AG04450 (cell line): ENCODE measurements at regions not wholly inside any gene's neighbourhood (a gene's known extent, or its start where the extent isn't known, plus 50 kb on each side); places are given as distances from the start of the nearest gene placed in this dataset.

Experiments
- CTCF ChIA-PET: fragments of 300-600, 350-600 bp; formaldehyde crosslinking; extraction: SDS; loops from one replicate; lab custom pipeline; 2022; ENCODE audit warnings: antibody characterized with exemption, inconsistent platforms; lab: Charles Lee
- POLR2A ChIA-PET: fragments of 350-600 bp; formaldehyde crosslinking; extraction: SDS; loops from one replicate; lab custom pipeline; 2021; ENCODE audit warnings: antibody characterized with exemption, inconsistent platforms; lab: Yijun Ruan, JAX
- DNase-seq: peaks from one replicate; pipeline ENCODE4 v3.0.0-alpha.2; 2011; ENCODE audit warnings: low read depth, low spot score
- H3K27ac ChIP-seq: one replicate; pipeline ENCODE4 v1.5.1; 2012; ENCODE audit warnings: low read depth, low read length, control low read depth
- H3K27me3 ChIP-seq: one replicate; pipeline ENCODE4 v1.6.0; 2012; ENCODE audit warnings: low read length; ENCODE audit not compliant: control insufficient read depth, insufficient read depth
- H3K4me3 ChIP-seq: 2 replicates; pipeline ENCODE4 v1.5.1; 2011; ENCODE audit warnings: mild to moderate bottlenecking, low read depth, low read length, control low read depth
- H3K9me3 ChIP-seq: 2 replicates; pipeline ENCODE4 v1.5.1; 2012; ENCODE audit warnings: low read length; ENCODE audit not compliant: control insufficient read depth, insufficient read depth
- TF ChIP-seq, protein P1 (sequence below): IDR thresholded peaks from 2 replicates; pipeline ENCODE4 v1.5.1; 2011; ENCODE audit warnings: low read depth, low read length, control low read depth, inconsistent platforms

DNA sequence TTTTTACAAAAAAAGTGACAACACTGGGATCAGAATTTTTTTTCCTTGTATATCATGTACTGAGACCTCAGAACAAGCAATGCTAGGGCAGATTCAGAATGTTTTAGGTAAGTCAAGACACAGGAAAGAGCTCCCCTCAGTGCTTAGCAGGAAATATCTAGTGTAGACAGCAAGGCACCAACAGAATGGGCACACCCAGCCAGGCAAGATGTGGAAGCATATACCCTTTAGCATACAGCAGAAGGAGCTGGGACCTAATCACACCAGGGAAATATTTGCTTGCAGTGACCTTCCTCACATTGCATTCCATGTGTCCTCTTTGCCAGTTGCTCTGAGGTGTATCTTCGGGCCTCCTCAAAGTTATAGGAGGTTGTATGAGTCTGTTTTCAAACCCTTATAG is 497.6 kb upstream of the LRRN3 start:
- Histone ChIP-seq H3K27ac (no peak overlapping the region), H3K9me3 (no peaks in the 10 kb centered on the region), H3K27me3 (no peaks in the 10 kb centered on the region), H3K4me3 (no peak overlapping the region)
- DNase-seq, result no peak
- TF ChIP-seq, protein P1, sequence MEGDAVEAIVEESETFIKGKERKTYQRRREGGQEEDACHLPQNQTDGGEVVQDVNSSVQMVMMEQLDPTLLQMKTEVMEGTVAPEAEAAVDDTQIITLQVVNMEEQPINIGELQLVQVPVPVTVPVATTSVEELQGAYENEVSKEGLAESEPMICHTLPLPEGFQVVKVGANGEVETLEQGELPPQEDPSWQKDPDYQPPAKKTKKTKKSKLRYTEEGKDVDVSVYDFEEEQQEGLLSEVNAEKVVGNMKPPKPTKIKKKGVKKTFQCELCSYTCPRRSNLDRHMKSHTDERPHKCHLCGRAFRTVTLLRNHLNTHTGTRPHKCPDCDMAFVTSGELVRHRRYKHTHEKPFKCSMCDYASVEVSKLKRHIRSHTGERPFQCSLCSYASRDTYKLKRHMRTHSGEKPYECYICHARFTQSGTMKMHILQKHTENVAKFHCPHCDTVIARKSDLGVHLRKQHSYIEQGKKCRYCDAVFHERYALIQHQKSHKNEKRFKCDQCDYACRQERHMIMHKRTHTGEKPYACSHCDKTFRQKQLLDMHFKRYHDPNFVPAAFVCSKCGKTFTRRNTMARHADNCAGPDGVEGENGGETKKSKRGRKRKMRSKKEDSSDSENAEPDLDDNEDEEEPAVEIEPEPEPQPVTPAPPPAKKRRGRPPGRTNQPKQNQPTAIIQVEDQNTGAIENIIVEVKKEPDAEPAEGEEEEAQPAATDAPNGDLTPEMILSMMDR, result no peak
- POLR2A ChIA-PET, result no interaction called here
- CTCF ChIA-PET, result no interaction called here

DNA sequence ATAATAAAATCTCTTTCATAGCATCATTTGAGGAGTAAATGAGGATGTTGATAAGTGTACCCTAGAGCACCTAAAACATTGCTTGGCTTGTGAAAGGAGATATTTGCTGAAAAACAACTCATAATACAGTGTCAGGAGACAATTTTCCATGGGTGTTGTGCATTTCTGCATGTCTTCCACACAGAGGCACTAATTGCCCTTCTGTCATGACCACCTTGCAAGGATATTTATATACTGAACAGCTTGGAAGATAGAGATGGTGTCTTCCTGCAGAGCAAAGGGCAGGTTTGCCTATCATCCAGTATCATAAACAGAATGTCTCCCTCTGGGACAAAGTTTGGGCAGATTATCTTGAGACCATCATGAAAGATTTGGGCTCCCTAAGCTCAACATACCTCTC is 495.2 kb upstream of the LRRN3 start:
- no peak overlapping the region for H3K27ac ChIP-seq
- ChIA-PET CTCF (interaction anchor here (1.4 kb wide), 1 partner anchor 15 kb away, joined by 3 read pairs; no protein-coding TSS in a partner anchor), POLR2A (no interaction called here)
- TF ChIP-seq, protein P1, result no peak
- no peak for DNase-seq
- H3K9me3 ChIP-seq, result no peaks in the 10 kb centered on the region
- H3K27me3 ChIP-seq, result no peaks in the 10 kb centered on the region
- H3K4me3 ChIP-seq, result no peak overlapping the region

DNA sequence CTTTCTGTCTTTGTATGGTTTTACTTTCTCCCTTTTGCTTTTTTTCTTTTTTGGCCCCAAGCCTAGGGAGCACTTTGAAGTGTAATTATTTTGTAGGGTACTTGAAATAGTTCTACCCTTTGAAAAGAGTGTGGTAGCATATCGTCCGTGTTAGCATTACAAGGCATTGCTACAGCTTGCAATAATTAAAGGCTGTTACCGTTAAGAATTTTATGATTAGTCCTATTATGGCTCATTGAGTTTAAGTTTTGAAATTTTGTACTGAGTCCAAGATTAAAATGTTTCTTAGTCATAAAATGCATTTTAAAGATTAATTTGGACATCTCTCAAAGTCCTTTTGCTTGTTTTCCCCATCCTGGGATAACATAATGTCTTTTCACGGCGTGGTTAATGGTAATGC is 490.0 kb upstream of the LRRN3 start:
- H3K27me3 ChIP-seq, result no peaks in the 10 kb centered on the region
- no peak overlapping the region for H3K27ac ChIP-seq
- CTCF ChIA-PET, result no interaction called here
- H3K4me3 ChIP-seq, result no peak overlapping the region
- TF ChIP-seq, protein P1, result no peak
- POLR2A ChIA-PET, result no interaction called here
- no peak for DNase-seq
- H3K9me3 ChIP-seq, result no peaks in the 10 kb centered on the region

DNA sequence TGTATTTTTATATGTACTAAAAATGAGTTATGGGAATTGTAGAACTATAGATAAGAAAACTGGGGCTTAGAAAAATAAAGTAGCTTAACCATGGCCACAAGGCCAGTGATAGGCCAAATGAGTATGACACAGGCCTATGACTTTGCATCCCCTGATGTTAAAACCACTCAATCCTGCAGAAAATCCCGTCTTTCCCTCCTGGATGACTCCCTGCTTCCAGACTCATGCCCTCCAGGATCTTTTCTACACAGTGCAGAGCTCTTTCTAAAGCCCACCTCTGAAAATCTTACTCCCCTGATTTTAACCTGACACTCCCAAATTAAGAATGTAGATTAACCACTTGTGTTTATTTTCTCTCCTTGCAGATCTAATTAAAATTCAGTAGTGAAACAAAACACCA is 489.2 kb upstream of the LRRN3 start:
- Histone ChIP-seq H3K4me3 (no peak overlapping the region), H3K27me3 (no peaks in the 10 kb centered on the region), H3K9me3 (no peaks in the 10 kb centered on the region), H3K27ac (no peak overlapping the region)
- POLR2A ChIA-PET, result no interaction called here
- CTCF ChIA-PET, result no interaction called here
- TF ChIP-seq, protein P1, result no peak
- DNase-seq, result no peak

DNA sequence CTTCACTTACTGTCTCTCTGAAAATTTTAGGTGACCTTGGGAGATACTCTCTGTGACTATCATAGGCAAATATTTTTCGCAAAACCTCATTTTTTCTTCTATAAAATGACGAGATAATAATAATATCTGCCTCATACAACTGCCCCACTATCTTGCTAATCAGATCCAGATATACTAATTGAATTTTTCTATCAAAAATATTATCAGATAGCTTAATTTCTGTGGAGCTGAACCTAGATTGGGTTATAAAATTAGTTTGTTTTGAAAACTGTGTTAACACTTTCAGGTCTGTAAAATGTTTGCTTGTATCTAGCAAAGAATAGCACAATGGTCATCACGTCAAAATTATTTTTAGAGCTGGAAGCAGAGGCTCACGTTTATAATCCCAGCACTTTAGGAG is 486.7 kb upstream of the LRRN3 start:
- Histone ChIP-seq H3K4me3 (no peak overlapping the region), H3K9me3 (no peaks in the 10 kb centered on the region), H3K27me3 (no peaks in the 10 kb centered on the region), H3K27ac (no peak overlapping the region)
- ChIA-PET CTCF (no interaction called here), POLR2A (no interaction called here)
- DNase-seq, result no peak
- TF ChIP-seq, protein P1, result no peak
